MCF 10A (cell line): ENCODE measurements at regions not wholly inside any gene's neighbourhood (a gene's known extent, or its start where the extent isn't known, plus 50 kb on each side); places are given as distances from the start of the nearest gene placed in this dataset.

ENCODE experiments used
- BruUV-seq: library from RNA; stranded (reverse); fragments of 400-500 nt; replicated peaks from 2 replicates; lab custom pipeline; 2021; lab: Mats Ljungman, UMichigan
- CTCF ChIA-PET: fragments of 300-600 bp; sonication (Branson Sonifier 250); formaldehyde crosslinking; extraction: SDS; loops from one replicate; lab custom pipeline; 2021; ENCODE audit warnings: antibody characterized with exemption, inconsistent platforms; lab: Yijun Ruan, JAX
- POLR2A ChIA-PET: fragments of 300-600, 350-650 bp; sonication (Branson Sonifier 250); formaldehyde crosslinking; extraction: SDS; loops from one replicate; lab custom pipeline; 2020; ENCODE audit warnings: antibody characterized with exemption, inconsistent platforms; lab: Yijun Ruan, JAX
- DNase-seq: peaks from one replicate; pipeline ENCODE4 v3.0.0-alpha.2; 2018; ENCODE audit not compliant: unreplicated experiment
- H3K27ac Mint-ChIP-seq: one replicate; pipeline ENCODE4 v1.8.0; 2022; ENCODE audit warnings: mild to moderate bottlenecking, low read depth, mixed read lengths; ENCODE audit not compliant: unreplicated experiment
- H3K27me3 Mint-ChIP-seq: one replicate; pipeline ENCODE4 v1.8.0; 2022; ENCODE audit warnings: mixed read lengths; ENCODE audit not compliant: insufficient read depth, unreplicated experiment
- H3K36me3 Mint-ChIP-seq: one replicate; pipeline ENCODE4 v1.8.0; 2022; ENCODE audit warnings: mild to moderate bottlenecking, moderate library complexity, mixed read lengths; ENCODE audit not compliant: insufficient read depth, unreplicated experiment
- H3K4me1 Mint-ChIP-seq: one replicate; pipeline ENCODE4 v1.8.0; 2022; ENCODE audit warnings: mixed read lengths; ENCODE audit not compliant: insufficient read depth, unreplicated experiment
- H3K4me3 Mint-ChIP-seq: one replicate; pipeline ENCODE4 v1.8.0; 2022; ENCODE audit warnings: mild to moderate bottlenecking, moderate library complexity, mixed read lengths; ENCODE audit not compliant: unreplicated experiment
- H3K9me3 Mint-ChIP-seq: one replicate; pipeline ENCODE4 v1.8.0; 2022; ENCODE audit warnings: mixed read lengths; ENCODE audit not compliant: unreplicated experiment
- intact Hi-C: fragments of 100-400 bp; cut with micrococcal nuclease; formaldehyde crosslinking; loops from 2 replicates; pipeline ENCODE4 v1.14.1; 2022
- TF ChIP-seq, protein P1 (sequence below): fragments of 200-600 bp; IDR thresholded peaks from one replicate; pipeline ENCODE4 v1.8.0; 2022; ENCODE audit warnings: antibody characterized with exemption, mild to moderate bottlenecking; ENCODE audit not compliant: unreplicated experiment

- H3K27ac Mint-ChIP-seq, result no peak overlapping the region
- no peaks in the 10 kb centered on the region for H3K36me3 Mint-ChIP-seq
- TF ChIP-seq, protein P1, sequence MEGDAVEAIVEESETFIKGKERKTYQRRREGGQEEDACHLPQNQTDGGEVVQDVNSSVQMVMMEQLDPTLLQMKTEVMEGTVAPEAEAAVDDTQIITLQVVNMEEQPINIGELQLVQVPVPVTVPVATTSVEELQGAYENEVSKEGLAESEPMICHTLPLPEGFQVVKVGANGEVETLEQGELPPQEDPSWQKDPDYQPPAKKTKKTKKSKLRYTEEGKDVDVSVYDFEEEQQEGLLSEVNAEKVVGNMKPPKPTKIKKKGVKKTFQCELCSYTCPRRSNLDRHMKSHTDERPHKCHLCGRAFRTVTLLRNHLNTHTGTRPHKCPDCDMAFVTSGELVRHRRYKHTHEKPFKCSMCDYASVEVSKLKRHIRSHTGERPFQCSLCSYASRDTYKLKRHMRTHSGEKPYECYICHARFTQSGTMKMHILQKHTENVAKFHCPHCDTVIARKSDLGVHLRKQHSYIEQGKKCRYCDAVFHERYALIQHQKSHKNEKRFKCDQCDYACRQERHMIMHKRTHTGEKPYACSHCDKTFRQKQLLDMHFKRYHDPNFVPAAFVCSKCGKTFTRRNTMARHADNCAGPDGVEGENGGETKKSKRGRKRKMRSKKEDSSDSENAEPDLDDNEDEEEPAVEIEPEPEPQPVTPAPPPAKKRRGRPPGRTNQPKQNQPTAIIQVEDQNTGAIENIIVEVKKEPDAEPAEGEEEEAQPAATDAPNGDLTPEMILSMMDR, result no peak
- BruUV-seq, result no TSS peak
- CTCF ChIA-PET, result interaction anchor here (0.6 to 0.7 kb wide), 4 partner anchors 15 to 405 kb away, joined by 3 to 5 read pairs (median 4); no protein-coding TSS in a partner anchor
- peaks cover under 1% of the 10 kb centered on the region for H3K4me1 Mint-ChIP-seq
- no peak overlapping the region for H3K4me3 Mint-ChIP-seq
- no peak for DNase-seq
- POLR2A ChIA-PET, result no interaction called here
- peaks cover 19% of the 10 kb centered on the region for H3K27me3 Mint-ChIP-seq
- intact Hi-C loops, result no loop called here
- no peaks in the 10 kb centered on the region for H3K9me3 Mint-ChIP-seq
Observed at GRCh38 chr9:10858817-10859216, 246.0 kb upstream of the PTPRD start.

- POLR2A ChIA-PET, result no interaction called here
- Mint-ChIP-seq H3K9me3 (no peaks in the 10 kb centered on the region), H3K36me3 (no peaks in the 10 kb centered on the region), H3K4me1 (peaks cover 5% of the 10 kb centered on the region), H3K27ac (no peak overlapping the region), H3K27me3 (no peaks in the 10 kb centered on the region), H3K4me3 (no peak overlapping the region)
- intact Hi-C loops, result no loop called here
- BruUV-seq, result no TSS peak
- CTCF ChIA-PET, result no interaction called here
- DNase-seq, result no peak
- TF ChIP-seq, protein P1, result no peak
Observed at GRCh38 chr9:10863476-10863875, 250.7 kb upstream of the PTPRD start.

- POLR2A ChIA-PET, result no interaction called here
- Mint-ChIP-seq H3K9me3 (no peaks in the 10 kb centered on the region), H3K27ac (no peak overlapping the region), H3K4me1 (peaks cover 5% of the 10 kb centered on the region), H3K4me3 (no peak overlapping the region), H3K36me3 (no peaks in the 10 kb centered on the region), H3K27me3 (no peaks in the 10 kb centered on the region)
- CTCF ChIA-PET, result no interaction called here
- BruUV-seq, result no TSS peak
- TF ChIP-seq, protein P1, result no peak
- DNase-seq, result no peak
- intact Hi-C loops, result no loop called here
Observed at GRCh38 chr9:10867194-10867593, 254.4 kb upstream of the PTPRD start.

- no peaks in the 10 kb centered on the region for H3K36me3 Mint-ChIP-seq
- no peak overlapping the region for H3K4me3 Mint-ChIP-seq
- POLR2A ChIA-PET, result no interaction called here
- intact Hi-C loops, result no loop called here
- no peaks in the 10 kb centered on the region for H3K9me3 Mint-ChIP-seq
- TF ChIP-seq, protein P1, result no peak
- no TSS peak for BruUV-seq
- H3K27ac Mint-ChIP-seq, result no peak overlapping the region
- no peaks in the 10 kb centered on the region for H3K4me1 Mint-ChIP-seq
- no peaks in the 10 kb centered on the region for H3K27me3 Mint-ChIP-seq
- CTCF ChIA-PET, result interaction anchor here (1.8 kb wide), 1 partner anchor 14 kb away, joined by 11 read pairs; no protein-coding TSS in a partner anchor
- DNase-seq, result no peak
Observed at GRCh38 chr9:10869687-10870086, 256.9 kb upstream of the PTPRD start.
